Hepatocyte (in vitro differentiated cells): ENCODE measurements at regions not wholly inside any gene's neighbourhood (a gene's known extent, or its start where the extent isn't known, plus 50 kb on each side); places are given as distances from the start of the nearest gene placed in this dataset.

Experiments
- DNase-seq: peaks from one replicate; pipeline ENCODE4 v3.0.0-alpha.2; 2016; ENCODE audit warnings: low spot score
- H2AFZ ChIP-seq: fragments of 200-600 bp; sonication (generic); 2 replicates; pipeline ENCODE4 v1.6.0; 2016; ENCODE audit warnings: antibody characterized with exemption, mild to moderate bottlenecking
- H3K27ac ChIP-seq: fragments of 200-600 bp; sonication (generic); 2 replicates; pipeline ENCODE4 v1.5.1; 2016; ENCODE audit warnings: mild to moderate bottlenecking
- H3K27me3 ChIP-seq: fragments of 200-600 bp; sonication (generic); 2 replicates; pipeline ENCODE4 v1.6.1; 2016
- H3K36me3 ChIP-seq: fragments of 200-600 bp; sonication (generic); replicated peaks from 2 replicates; pipeline ENCODE4 v1.5.1; 2016; ENCODE audit warnings: low read depth; ENCODE audit not compliant: insufficient read depth
- H3K4me1 ChIP-seq: fragments of 200-600 bp; sonication (generic); 2 replicates; pipeline ENCODE4 v1.5.1; 2016; ENCODE audit warnings: mild to moderate bottlenecking, moderate library complexity; ENCODE audit not compliant: insufficient read depth
- H3K4me2 ChIP-seq: fragments of 200-600 bp; sonication (generic); 2 replicates; pipeline ENCODE4 v1.6.0; 2016
- H3K4me3 ChIP-seq: fragments of 200-600 bp; sonication (generic); 2 replicates; pipeline ENCODE4 v1.5.1; 2016; ENCODE audit warnings: mild to moderate bottlenecking
- H3K79me2 ChIP-seq: fragments of 200-600 bp; sonication (generic); 2 replicates; pipeline ENCODE4 v1.6.0; 2017; ENCODE audit warnings: mild to moderate bottlenecking
- H3K9me2 ChIP-seq: fragments of 200-600 bp; sonication (generic); replicated peaks from 2 replicates; pipeline ENCODE4 v1.6.0; 2017; ENCODE audit warnings: mild to moderate bottlenecking; ENCODE audit not compliant: insufficient read depth
- H3K9me3 ChIP-seq: fragments of 200-600 bp; sonication (generic); 2 replicates; pipeline ENCODE4 v1.5.1; 2016; ENCODE audit warnings: low read depth, mild to moderate bottlenecking
- H4K20me1 ChIP-seq: fragments of 200-600 bp; sonication (generic); 2 replicates; pipeline ENCODE4 v1.6.0; 2016; ENCODE audit warnings: mild to moderate bottlenecking; ENCODE audit not compliant: insufficient read depth, poor library complexity, severe bottlenecking
- EZH2 ChIP-seq: fragments of 200-600 bp; sonication (generic); IDR thresholded peaks from 2 replicates; pipeline ENCODE4 v1.6.1; 2016; ENCODE audit warnings: antibody characterized with exemption, mild to moderate bottlenecking, borderline replicate concordance
- EZH2phosphoT487 ChIP-seq: fragments of 200-600 bp; sonication (generic); IDR thresholded peaks from one replicate; pipeline ENCODE4 v1.6.1; 2018; ENCODE audit warnings: antibody characterized with exemption, mild to moderate bottlenecking, low read depth, moderate library complexity; ENCODE audit not compliant: unreplicated experiment, severe bottlenecking
- WGBS: methylation state at CpG from one replicate; pipeline ENCODE4 v1.1.6; 2016; ENCODE audit warnings: low lambda C conversion rate; ENCODE audit errors: missing lambda C conversion rate; 5-methylcytosine and 5-hydroxymethylcytosine counted together
- TF ChIP-seq, protein P1 (sequence below): fragments of 200-600 bp; sonication (generic); IDR thresholded peaks from 2 replicates; pipeline ENCODE4 v1.5.1; 2016; ENCODE audit warnings: antibody characterized with exemption, mild to moderate bottlenecking; ENCODE audit not compliant: poor library complexity

DNA sequence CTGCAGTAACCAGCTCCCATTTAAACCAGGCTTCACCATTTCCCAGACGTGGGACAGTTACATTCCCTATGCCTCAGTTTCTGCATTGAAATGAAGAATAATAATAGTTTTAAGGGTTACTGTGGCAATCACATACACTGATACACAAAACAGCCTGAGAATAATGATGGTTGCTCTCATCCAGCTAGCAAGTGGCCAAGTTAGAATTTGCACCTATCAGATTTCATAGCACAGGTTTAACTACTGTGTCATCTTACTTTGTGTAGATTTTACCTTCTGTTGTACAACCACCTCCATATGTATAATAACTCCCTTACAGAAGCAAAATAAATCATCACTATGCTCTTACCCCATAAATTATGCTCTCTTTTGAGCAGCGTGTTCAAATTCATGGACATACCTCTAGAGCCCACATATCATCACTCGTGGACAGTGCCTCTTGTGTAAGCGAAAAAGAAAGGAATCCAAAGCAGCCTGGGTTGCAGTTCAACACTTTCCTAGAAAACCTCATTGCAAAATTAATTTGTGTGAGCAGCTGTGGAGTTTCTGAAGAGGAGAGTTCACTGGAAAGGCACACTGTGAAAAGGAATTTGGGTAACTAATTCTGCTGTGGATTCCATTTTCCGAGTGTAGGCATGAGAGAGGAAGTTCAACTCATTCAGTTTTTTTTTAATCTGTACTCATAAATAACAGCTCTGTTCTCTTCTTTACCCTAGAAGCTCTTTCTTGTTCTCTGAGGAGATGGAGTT lies 492.5 kb downstream of the ARL4A start:
- no peak for DNase-seq
- Histone ChIP-seq H2AFZ (no peak overlapping the region), H3K4me2 (no peak overlapping the region), H3K27me3 (no peaks in the 10 kb centered on the region), H3K4me1 (peaks cover 16% of the 10 kb centered on the region), H3K36me3 (no peaks in the 10 kb centered on the region), H3K4me3 (no peak overlapping the region), H3K9me2 (no peaks in the 10 kb centered on the region), H3K79me2 (no peaks in the 10 kb centered on the region), H4K20me1 (no peaks in the 10 kb centered on the region), H3K27ac (no peak overlapping the region), H3K9me3 (no peaks in the 10 kb centered on the region)
- no peak for TF ChIP-seq EZH2
- TF ChIP-seq, protein P1, sequence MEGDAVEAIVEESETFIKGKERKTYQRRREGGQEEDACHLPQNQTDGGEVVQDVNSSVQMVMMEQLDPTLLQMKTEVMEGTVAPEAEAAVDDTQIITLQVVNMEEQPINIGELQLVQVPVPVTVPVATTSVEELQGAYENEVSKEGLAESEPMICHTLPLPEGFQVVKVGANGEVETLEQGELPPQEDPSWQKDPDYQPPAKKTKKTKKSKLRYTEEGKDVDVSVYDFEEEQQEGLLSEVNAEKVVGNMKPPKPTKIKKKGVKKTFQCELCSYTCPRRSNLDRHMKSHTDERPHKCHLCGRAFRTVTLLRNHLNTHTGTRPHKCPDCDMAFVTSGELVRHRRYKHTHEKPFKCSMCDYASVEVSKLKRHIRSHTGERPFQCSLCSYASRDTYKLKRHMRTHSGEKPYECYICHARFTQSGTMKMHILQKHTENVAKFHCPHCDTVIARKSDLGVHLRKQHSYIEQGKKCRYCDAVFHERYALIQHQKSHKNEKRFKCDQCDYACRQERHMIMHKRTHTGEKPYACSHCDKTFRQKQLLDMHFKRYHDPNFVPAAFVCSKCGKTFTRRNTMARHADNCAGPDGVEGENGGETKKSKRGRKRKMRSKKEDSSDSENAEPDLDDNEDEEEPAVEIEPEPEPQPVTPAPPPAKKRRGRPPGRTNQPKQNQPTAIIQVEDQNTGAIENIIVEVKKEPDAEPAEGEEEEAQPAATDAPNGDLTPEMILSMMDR, result no peak
- TF ChIP-seq EZH2phosphoT487, result no peak
- 61% methylated on average over 5 of the region's 5 CpGs for WGBS

DNA sequence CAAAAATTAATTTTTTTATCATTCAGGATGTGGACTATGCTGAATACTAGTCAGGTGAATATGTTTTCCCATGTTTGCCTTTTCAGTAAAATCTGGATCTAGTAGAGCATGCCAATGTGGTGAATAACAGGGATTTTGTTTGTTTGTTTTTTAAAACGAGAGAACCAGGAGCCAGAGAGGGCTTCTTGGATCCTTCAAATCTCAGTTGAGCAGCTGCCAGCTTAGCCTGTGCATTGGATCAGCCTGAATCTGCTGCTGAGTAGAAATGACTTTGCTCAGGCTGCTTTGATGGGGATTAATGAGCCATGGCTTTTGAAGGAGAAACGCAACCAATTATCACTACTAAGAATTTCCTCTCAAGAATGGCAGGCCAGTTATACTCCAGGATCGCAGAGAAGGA lies 493.8 kb downstream of the ARL4A start:
- no peaks in the 10 kb centered on the region for H3K36me3 ChIP-seq
- no peaks in the 10 kb centered on the region for H3K9me2 ChIP-seq
- H3K27me3 ChIP-seq, result no peaks in the 10 kb centered on the region
- peaks cover 10% of the 10 kb centered on the region for H3K4me1 ChIP-seq
- no peak overlapping the region for H3K4me2 ChIP-seq
- TF ChIP-seq EZH2 (no peak), EZH2phosphoT487 (no peak)
- TF ChIP-seq, protein P1, result no peak
- 32% methylated on average over 3 of the region's 3 CpGs for WGBS
- no peak overlapping the region for H3K4me3 ChIP-seq
- no peak overlapping the region for H3K27ac ChIP-seq
- peak; percentile 8 for DNase-seq
- no peak overlapping the region for H2AFZ ChIP-seq
- H4K20me1 ChIP-seq, result no peaks in the 10 kb centered on the region
- H3K79me2 ChIP-seq, result no peaks in the 10 kb centered on the region
- no peaks in the 10 kb centered on the region for H3K9me3 ChIP-seq

DNA sequence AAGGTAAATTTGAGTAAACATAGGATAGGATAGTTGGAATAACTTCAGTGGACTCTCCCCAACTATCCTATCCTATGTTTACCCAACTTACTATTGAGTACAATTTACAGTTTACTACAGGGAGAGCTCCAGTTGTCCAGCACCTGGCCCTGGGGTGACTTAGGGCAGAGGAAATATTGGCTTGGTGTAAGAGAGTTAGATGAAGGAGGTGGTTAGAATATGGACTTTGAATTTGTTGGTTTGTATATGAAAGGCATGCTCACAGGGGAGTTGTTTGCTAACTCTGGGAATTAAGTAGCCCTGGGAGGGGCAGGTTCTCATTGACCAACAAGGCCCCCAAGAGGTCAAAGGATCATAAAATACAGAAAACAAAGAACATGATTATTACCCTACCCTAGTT lies 497.7 kb downstream of the ARL4A start:
- Histone ChIP-seq H2AFZ (no peak overlapping the region), H3K36me3 (no peaks in the 10 kb centered on the region), H3K79me2 (no peaks in the 10 kb centered on the region), H3K27ac (peak overlapping the region; percentile 55), H3K4me3 (no peak overlapping the region), H3K27me3 (no peaks in the 10 kb centered on the region), H3K4me1 (peaks cover 10% of the 10 kb centered on the region), H3K9me2 (no peaks in the 10 kb centered on the region), H3K9me3 (no peaks in the 10 kb centered on the region), H3K4me2 (no peak overlapping the region), H4K20me1 (no peaks in the 10 kb centered on the region)
- DNase-seq, result no peak
- TF ChIP-seq EZH2phosphoT487, result no peak
- TF ChIP-seq, protein P1, result no peak
- no peak for TF ChIP-seq EZH2
